ENCODE measurements at regions not wholly inside any gene's neighbourhood (a gene's known extent, or its start where the extent isn't known, plus 50 kb on each side); places are given as distances from the start of the nearest gene placed in this dataset.

GRCh38 chr17:36740157-36740556, 138.8 kb downstream of the MRM1 start:
- no peak overlapping the region for H3K4me3 ChIP-seq
- DNase-seq, result no peak
- WGBS, 3 donors, result 49 to 63% (median 61%) methylated on average over 8 of the region's 8 CpGs
- no peak overlapping the region for H3K27ac ChIP-seq
- H3K4me1 ChIP-seq (ENCODE audit: insufficient read depth), result no peaks in the 10 kb centered on the region
- H3K27me3 ChIP-seq, result no peaks in the 10 kb centered on the region
- intact Hi-C loops (cut with DNase I), result no loop called here
- TF ChIP-seq EP300 (IDR thresholded peaks at IDR 0.05) (no peak), CTCF (IDR thresholded peaks at IDR 0.05) (no peak), POLR2A (IDR thresholded peaks at IDR 0.05) (no peak)
- no peaks in the 10 kb centered on the region for H3K36me3 ChIP-seq
- H3K9me3 ChIP-seq, result no peaks in the 10 kb centered on the region

- no peaks in the 10 kb centered on the region for H3K36me3 ChIP-seq
- TF ChIP-seq CTCF (IDR thresholded peaks at IDR 0.05), result no peak
- TF ChIP-seq EP300 (IDR thresholded peaks at IDR 0.05), result no peak
- no peak for TF ChIP-seq POLR2A (IDR thresholded peaks at IDR 0.05)
- DNase-seq, result no peak
- H3K4me3 ChIP-seq, result no peak overlapping the region
- H3K27ac ChIP-seq, result no peak overlapping the region
- no peaks in the 10 kb centered on the region for H3K27me3 ChIP-seq
- 79 to 84% (median 80%) methylated on average over 6 of the region's 6 CpGs for WGBS, 3 donors
- intact Hi-C loops (cut with DNase I), result no loop called here
- H3K9me3 ChIP-seq, result no peaks in the 10 kb centered on the region
- H3K4me1 ChIP-seq (ENCODE audit: insufficient read depth), result no peaks in the 10 kb centered on the region
These were observed 139.9 kb downstream of the MRM1 start for GRCh38 chr17:36741019-36741902.

DNA sequence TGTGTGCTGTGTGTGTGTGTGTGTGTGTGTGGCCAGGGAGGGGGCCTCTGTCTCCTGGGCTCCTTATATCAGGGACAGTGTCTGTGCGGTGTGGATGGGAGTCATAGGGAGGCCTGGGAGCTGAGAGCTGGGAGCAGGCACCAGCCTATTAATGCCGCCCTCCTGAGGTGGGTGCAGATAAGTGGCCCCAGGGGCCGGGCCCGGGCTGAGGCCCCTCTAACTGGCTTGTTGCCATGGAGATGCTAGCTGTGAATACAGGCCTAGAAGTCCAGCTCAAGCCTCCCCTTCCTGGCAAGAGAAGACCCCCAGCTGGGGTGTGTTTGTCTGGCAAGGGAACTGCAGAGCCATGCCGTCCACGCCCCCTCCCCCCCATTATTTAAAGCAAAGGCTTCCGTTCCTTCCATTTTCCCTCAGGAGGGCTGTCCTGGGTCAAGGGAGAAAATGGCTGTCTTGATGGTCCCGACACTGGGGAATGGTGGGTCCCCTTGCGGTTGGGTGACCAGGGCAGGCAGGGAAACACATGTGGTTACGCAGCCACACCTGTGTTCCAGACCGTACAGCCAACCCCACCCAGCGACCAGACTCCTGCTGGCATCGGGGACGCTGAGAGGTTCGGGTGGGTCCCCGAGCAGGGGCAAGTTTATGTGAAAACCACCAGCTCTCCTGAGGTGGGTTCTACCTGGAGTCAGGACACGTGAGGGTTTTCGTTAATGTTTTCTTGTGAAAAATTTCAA, 141.1 kb downstream of the MRM1 start:
- intact Hi-C loops (cut with DNase I), result no loop called here
- Histone ChIP-seq H3K9me3 (no peaks in the 10 kb centered on the region), H3K4me3 (no peak overlapping the region), H3K27ac (no peak overlapping the region), H3K4me1 (ENCODE audit: insufficient read depth) (no peaks in the 10 kb centered on the region), H3K36me3 (no peaks in the 10 kb centered on the region), H3K27me3 (no peaks in the 10 kb centered on the region)
- TF ChIP-seq EP300 (IDR thresholded peaks at IDR 0.05) (no peak), CTCF (IDR thresholded peaks at IDR 0.05) (no peak), POLR2A (IDR thresholded peaks at IDR 0.05) (no peak)
- DNase-seq, result no peak
- 54 to 60% (median 58%) methylated on average over 18 of the region's 18 CpGs for WGBS, 3 donors

DNA sequence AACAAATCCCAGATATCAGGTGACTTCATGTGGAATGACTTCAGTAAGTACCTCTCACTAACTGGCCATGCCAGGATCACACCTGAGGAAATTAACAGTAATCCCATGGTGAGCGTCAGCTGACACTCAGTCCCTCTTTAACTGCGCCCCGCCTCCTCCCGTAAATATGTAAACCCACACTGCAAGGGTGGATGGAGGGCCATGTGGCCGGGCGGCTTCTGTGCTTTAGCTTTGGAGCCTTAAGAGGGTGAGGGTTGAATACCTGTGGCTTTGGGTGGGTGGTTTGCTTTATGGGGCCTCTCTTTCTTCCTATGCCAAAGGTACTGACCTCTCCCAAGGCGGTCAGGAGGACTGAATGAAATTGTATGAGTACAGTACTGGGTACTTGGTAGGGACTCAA, 141.7 kb downstream of the MRM1 start:
- H3K4me3 ChIP-seq, result no peak overlapping the region
- no peak overlapping the region for H3K27ac ChIP-seq
- no peaks in the 10 kb centered on the region for H3K36me3 ChIP-seq
- H3K27me3 ChIP-seq, result no peaks in the 10 kb centered on the region
- intact Hi-C loops (cut with DNase I), result no loop called here
- no peaks in the 10 kb centered on the region for H3K9me3 ChIP-seq
- TF ChIP-seq POLR2A (IDR thresholded peaks at IDR 0.05), result no peak
- TF ChIP-seq EP300 (IDR thresholded peaks at IDR 0.05), result no peak
- no peak for TF ChIP-seq CTCF (IDR thresholded peaks at IDR 0.05)
- 77 to 82% (median 79%) methylated on average over 7 of the region's 7 CpGs for WGBS, 3 donors
- DNase-seq, result no peak
- H3K4me1 ChIP-seq (ENCODE audit: insufficient read depth), result no peaks in the 10 kb centered on the region
